Suprapubic skin (tissue), 4 donors: ENCODE measurements at regions not wholly inside any gene's neighbourhood (a gene's known extent, or its start where the extent isn't known, plus 50 kb on each side); places are given as distances from the start of the nearest gene placed in this dataset.

Experiments used
- CTCF ChIP-seq, 2 donors: fragments of 200-600 bp in 1 of 2; fragments of 450-650 bp in 1 of 2; sonication (generic) in 1 of 2; IDR thresholded peaks; one replicate each; pipeline ENCODE4 v1.5.1; 2016 to 2019; ENCODE audit warnings: antibody characterized with exemption in 2 of 2, mild to moderate bottlenecking in 1 of 2, moderate library complexity in 1 of 2
- EP300 ChIP-seq: sonication (generic); formaldehyde crosslinking; IDR thresholded peaks from one replicate; pipeline ENCODE4 v1.6.1; 2017; ENCODE audit warnings: antibody characterized with exemption
- POLR2A ChIP-seq, 2 donors: fragments of 450-650 bp; IDR thresholded peaks; one replicate each; pipeline ENCODE4 v1.6.1; 2017; ENCODE audit warnings: antibody characterized with exemption in 2 of 2, mild to moderate bottlenecking in 2 of 2, moderate library complexity in 2 of 2
- POLR2AphosphoS5 ChIP-seq, 3 donors: sonication (generic); formaldehyde crosslinking; IDR thresholded peaks; one replicate each; pipeline ENCODE4 v1.6.1; 2017; ENCODE audit warnings: antibody characterized with exemption in 3 of 3

GRCh38 chr2:19472391-19472978, 114.1 kb upstream of the OSR1 start:
- no peak for TF ChIP-seq CTCF (IDR thresholded peaks at IDR 0.05)
- TF ChIP-seq POLR2AphosphoS5 (IDR thresholded peaks at IDR 0.05), result no peak
- TF ChIP-seq POLR2A (IDR thresholded peaks at IDR 0.05), result no peak
- no peak for TF ChIP-seq EP300
